ENCODE measurements at regions not wholly inside any gene's neighbourhood (a gene's known extent, or its start where the extent isn't known, plus 50 kb on each side); places are given as distances from the start of the nearest gene placed in this dataset.

DNA sequence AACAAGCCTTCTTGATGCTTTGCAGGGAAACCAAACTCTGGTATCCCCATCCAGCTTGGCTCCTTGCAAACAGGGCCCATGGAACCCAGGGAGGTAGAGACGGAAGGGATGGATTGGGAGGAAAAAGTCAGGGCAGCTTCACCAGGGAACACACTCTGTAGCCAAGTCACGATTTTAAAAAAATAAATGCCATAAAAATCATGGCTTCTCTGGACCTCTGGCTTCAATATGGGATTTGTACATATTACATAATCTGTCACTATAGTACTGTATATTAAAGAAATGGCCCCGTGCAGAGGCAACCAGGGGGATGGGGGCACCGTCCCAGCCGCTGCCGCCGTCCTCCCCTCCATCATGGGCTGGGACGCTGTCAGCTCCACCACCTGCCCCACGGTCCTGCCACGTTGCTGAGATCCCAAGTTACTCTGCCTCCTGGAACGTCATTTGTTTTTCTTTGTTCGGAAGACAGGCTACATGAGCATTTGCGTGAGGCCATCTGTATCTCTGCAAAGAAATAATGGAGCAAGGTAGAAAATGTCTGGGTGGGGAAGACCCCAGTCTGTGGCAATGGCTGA lies 313.3 kb downstream of the ZNF536 start:
- TF ChIP-seq, protein P1, sequence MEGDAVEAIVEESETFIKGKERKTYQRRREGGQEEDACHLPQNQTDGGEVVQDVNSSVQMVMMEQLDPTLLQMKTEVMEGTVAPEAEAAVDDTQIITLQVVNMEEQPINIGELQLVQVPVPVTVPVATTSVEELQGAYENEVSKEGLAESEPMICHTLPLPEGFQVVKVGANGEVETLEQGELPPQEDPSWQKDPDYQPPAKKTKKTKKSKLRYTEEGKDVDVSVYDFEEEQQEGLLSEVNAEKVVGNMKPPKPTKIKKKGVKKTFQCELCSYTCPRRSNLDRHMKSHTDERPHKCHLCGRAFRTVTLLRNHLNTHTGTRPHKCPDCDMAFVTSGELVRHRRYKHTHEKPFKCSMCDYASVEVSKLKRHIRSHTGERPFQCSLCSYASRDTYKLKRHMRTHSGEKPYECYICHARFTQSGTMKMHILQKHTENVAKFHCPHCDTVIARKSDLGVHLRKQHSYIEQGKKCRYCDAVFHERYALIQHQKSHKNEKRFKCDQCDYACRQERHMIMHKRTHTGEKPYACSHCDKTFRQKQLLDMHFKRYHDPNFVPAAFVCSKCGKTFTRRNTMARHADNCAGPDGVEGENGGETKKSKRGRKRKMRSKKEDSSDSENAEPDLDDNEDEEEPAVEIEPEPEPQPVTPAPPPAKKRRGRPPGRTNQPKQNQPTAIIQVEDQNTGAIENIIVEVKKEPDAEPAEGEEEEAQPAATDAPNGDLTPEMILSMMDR (IDR thresholded peaks at IDR 0.05; ENCODE audit: poor library complexity): no peak
- TF ChIP-seq EZH2 (IDR thresholded peaks at IDR 0.05; ENCODE audit: borderline replicate concordance) (no peak), EZH2phosphoT487 (IDR thresholded peaks at IDR 0.05; ENCODE audit: low read depth, severe bottlenecking, unreplicated experiment) (no peak)

Measured in hepatocyte (in vitro differentiated cells).